ENCODE measurements at regions not wholly inside any gene's neighbourhood (a gene's known extent, or its start where the extent isn't known, plus 50 kb on each side); places are given as distances from the start of the nearest gene placed in this dataset.
A peak's percentile ranks its signal among the peaks of the same experiment; 100 is the strongest.

GRCh38 chr6:48777411-48777810 is 666.4 kb upstream of the PTCHD4 start:
- TF ChIP-seq, protein P1, sequence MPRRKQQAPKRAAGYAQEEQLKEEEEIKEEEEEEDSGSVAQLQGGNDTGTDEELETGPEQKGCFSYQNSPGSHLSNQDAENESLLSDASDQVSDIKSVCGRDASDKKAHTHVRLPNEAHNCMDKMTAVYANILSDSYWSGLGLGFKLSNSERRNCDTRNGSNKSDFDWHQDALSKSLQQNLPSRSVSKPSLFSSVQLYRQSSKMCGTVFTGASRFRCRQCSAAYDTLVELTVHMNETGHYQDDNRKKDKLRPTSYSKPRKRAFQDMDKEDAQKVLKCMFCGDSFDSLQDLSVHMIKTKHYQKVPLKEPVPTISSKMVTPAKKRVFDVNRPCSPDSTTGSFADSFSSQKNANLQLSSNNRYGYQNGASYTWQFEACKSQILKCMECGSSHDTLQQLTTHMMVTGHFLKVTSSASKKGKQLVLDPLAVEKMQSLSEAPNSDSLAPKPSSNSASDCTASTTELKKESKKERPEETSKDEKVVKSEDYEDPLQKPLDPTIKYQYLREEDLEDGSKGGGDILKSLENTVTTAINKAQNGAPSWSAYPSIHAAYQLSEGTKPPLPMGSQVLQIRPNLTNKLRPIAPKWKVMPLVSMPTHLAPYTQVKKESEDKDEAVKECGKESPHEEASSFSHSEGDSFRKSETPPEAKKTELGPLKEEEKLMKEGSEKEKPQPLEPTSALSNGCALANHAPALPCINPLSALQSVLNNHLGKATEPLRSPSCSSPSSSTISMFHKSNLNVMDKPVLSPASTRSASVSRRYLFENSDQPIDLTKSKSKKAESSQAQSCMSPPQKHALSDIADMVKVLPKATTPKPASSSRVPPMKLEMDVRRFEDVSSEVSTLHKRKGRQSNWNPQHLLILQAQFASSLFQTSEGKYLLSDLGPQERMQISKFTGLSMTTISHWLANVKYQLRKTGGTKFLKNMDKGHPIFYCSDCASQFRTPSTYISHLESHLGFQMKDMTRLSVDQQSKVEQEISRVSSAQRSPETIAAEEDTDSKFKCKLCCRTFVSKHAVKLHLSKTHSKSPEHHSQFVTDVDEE (CRISPR knock-in tag; IDR thresholded peaks at IDR 0.05): no peak
- TF ChIP-seq GLIS3 (CRISPR knock-in tag; IDR thresholded peaks at IDR 0.05) (no peak), POU6F1 (CRISPR knock-in tag; IDR thresholded peaks at IDR 0.05; ENCODE audit: borderline replicate concordance, low read depth) (no peak), PATZ1 (CRISPR knock-in tag; IDR thresholded peaks at IDR 0.05; ENCODE audit: borderline replicate concordance) (no peak), ZFP3 (CRISPR knock-in tag; IDR thresholded peaks at IDR 0.05) (no peak)
- no peak for ATAC-seq

DNA sequence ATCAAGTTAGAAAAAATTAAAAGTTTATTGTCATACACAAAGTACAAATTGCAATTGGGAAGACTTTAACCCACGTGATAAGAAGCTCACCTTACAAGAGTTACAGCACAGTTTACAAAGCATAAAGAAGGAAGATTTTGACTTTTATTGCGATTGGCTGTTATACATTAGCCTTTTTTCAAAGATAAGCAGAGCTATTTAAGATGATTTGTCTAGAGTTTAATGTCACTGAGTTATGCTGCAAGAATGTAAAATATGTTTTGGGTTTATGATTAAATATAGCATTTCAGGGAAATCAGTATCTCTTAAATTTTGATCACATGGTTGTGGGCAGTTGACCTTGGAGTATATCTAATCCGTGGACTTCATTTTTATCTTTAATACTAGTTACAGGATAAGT is 664.2 kb upstream of the PTCHD4 start:
- TF ChIP-seq PATZ1 (CRISPR knock-in tag; IDR thresholded peaks at IDR 0.05; ENCODE audit: borderline replicate concordance) (peak; percentile 30; the same call in 1 of the 2 replicates), CSDC2 (CRISPR knock-in tag; IDR thresholded peaks at IDR 0.05) (no peak), ISL1 (CRISPR knock-in tag; IDR thresholded peaks at IDR 0.05) (peak; percentile 85)
- ATAC-seq: peak; percentile 73

DNA sequence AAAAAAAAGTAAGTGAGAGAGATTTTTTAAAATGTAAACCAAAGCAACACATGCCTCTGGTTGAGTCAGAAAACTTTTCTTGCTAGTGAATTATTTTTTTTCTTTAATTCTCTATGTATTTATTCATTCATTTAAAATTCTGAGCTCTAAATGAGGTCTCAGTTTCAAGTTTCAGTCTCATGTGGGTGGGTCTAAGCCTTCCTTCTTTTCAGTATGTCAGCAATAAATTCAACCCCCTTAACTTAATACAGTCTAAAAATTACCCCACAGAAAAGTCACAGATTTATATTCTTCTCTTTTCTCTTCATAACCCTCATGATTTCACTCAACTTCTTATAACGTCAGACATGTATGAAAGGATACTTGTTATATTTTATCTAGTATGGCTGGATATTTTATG is 663.3 kb upstream of the PTCHD4 start:
- no peak for TF ChIP-seq POU6F1 (CRISPR knock-in tag; IDR thresholded peaks at IDR 0.05; ENCODE audit: borderline replicate concordance, low read depth)
- TF ChIP-seq, protein P2, sequence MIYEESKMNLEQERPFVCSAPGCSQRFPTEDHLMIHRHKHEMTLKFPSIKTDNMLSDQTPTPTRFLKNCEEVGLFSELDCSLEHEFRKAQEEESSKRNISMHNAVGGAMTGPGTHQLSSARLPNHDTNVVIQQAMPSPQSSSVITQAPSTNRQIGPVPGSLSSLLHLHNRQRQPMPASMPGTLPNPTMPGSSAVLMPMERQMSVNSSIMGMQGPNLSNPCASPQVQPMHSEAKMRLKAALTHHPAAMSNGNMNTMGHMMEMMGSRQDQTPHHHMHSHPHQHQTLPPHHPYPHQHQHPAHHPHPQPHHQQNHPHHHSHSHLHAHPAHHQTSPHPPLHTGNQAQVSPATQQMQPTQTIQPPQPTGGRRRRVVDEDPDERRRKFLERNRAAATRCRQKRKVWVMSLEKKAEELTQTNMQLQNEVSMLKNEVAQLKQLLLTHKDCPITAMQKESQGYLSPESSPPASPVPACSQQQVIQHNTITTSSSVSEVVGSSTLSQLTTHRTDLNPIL (CRISPR knock-in tag; IDR thresholded peaks at IDR 0.05; ENCODE audit: low read depth): no peak
- TF ChIP-seq RARB (CRISPR knock-in tag; IDR thresholded peaks at IDR 0.05): no peak
- no peak for TF ChIP-seq SNAI2 (CRISPR knock-in tag; IDR thresholded peaks at IDR 0.05)
- TF ChIP-seq, protein P1 (CRISPR knock-in tag; IDR thresholded peaks at IDR 0.05): no peak
- TF ChIP-seq TCF4 (CRISPR knock-in tag; IDR thresholded peaks at IDR 0.05; ENCODE audit: borderline replicate concordance): no peak
- TF ChIP-seq ISL1 (CRISPR knock-in tag; IDR thresholded peaks at IDR 0.05): no peak
- no peak for TF ChIP-seq ZNF565 (CRISPR knock-in tag; conservative IDR thresholded peaks at IDR 0.05; ENCODE audit: low read depth)
- TF ChIP-seq ZFP3 (CRISPR knock-in tag; IDR thresholded peaks at IDR 0.05): no peak
- TF ChIP-seq GLIS3 (CRISPR knock-in tag; IDR thresholded peaks at IDR 0.05): no peak
- TF ChIP-seq PPARA (CRISPR knock-in tag; IDR thresholded peaks at IDR 0.05; ENCODE audit: borderline replicate concordance): no peak
- TF ChIP-seq TOX (CRISPR knock-in tag; IDR thresholded peaks at IDR 0.05; ENCODE audit: borderline replicate concordance): no peak
- no peak for TF ChIP-seq ZNF70 (CRISPR knock-in tag; IDR thresholded peaks at IDR 0.05)
- no peak for TF ChIP-seq ZFP30 (CRISPR knock-in tag; IDR thresholded peaks at IDR 0.05)
- TF ChIP-seq BACH2 (CRISPR knock-in tag; IDR thresholded peaks at IDR 0.05; ENCODE audit: borderline replicate concordance): no peak
- no peak for TF ChIP-seq OSR1 (CRISPR knock-in tag; IDR thresholded peaks at IDR 0.05)
- no peak for TF ChIP-seq ZC3H10 (CRISPR knock-in tag; IDR thresholded peaks at IDR 0.05)
- TF ChIP-seq ZNF8 (CRISPR knock-in tag; IDR thresholded peaks at IDR 0.05): no peak
- no peak for TF ChIP-seq ESRRG (CRISPR knock-in tag; IDR thresholded peaks at IDR 0.05)
- no peak for ATAC-seq

All from SK-N-SH treated with all-trans-retinoic acid at 6 μM for 48 hours (cell line).